ENCODE measurements at regions not wholly inside any gene's neighbourhood (a gene's known extent, or its start where the extent isn't known, plus 50 kb on each side); places are given as distances from the start of the nearest gene placed in this dataset.

GRCh38 chr11:116044941-116045340 is 540.7 kb upstream of the CADM1 start:
- TF ChIP-seq CTCF (IDR thresholded peaks at IDR 0.05) (no peak), EZH2 (IDR thresholded peaks at IDR 0.05) (no peak), EZH2phosphoT487 (IDR thresholded peaks at IDR 0.05) (no peak)
